ENCODE measurements at regions not wholly inside any gene's neighbourhood (a gene's known extent, or its start where the extent isn't known, plus 50 kb on each side); places are given as distances from the start of the nearest gene placed in this dataset.
"Not testable (repeated sequence)": the region's sequence is repeated elsewhere in the genome, so short reads cannot be mapped to it uniquely, and the experiment has no call there.

DNA sequence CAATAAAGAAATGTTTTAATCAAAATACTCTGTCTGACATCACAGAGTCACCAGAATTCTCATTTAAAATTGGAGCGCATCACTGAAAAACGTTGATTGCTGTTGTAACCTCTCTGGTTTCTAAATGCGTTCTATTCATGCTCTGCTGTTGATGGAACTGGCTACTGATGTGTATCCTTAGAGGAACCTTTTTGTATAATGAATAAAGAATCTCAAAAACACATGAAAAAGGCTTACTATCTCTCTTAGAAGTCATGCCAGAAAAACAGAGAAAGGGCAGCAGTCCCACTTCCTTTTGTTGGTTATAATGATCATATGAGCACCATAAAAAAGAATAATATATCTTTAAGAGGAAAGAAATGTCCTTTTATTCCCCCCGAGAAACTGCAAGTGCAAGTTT lies 615.5 kb downstream of the TLE1 start:
- DNase-seq (ENCODE audit: low read depth) = no peak

DNA sequence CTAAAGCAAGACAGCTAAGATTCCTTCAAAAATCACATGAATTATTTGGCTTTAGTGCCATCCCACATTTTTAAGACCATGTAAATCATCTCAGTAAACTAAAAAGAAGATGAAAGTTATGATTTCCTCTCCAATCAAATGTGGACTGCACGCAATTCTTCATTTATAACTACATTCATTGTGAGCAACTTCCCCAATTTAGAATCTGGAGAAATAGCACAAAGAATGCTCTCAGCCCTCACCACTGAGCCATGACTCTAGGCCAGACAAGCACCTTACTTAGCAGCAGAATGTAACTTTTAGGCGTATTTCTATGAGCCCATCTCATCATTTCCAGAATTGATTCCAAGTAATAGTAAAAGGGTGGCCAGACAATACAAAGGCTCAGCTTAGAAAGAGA lies 616.6 kb downstream of the TLE1 start:
- DNase-seq (ENCODE audit: low read depth) = no peak

DNA sequence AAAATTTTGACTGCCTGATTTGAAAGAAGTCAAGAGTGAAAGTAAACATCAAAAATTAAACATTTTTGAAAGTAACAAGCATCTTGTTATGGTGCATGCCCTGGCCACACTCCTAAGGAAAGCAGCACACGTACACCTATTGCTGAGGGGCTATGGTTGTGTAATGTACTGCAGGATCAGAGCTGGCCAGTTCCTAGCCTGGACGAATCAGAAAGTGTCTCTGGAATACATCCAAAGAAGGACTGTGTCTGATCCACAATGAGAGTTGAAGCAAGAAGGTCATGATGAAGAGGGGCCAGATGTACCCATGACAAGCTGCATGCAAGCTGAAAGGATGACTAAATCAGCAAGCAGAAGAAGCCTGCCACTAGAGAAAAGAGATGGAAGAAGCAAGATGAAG lies 618.2 kb downstream of the TLE1 start:
- no peak for DNase-seq (ENCODE audit: low read depth)

DNA sequence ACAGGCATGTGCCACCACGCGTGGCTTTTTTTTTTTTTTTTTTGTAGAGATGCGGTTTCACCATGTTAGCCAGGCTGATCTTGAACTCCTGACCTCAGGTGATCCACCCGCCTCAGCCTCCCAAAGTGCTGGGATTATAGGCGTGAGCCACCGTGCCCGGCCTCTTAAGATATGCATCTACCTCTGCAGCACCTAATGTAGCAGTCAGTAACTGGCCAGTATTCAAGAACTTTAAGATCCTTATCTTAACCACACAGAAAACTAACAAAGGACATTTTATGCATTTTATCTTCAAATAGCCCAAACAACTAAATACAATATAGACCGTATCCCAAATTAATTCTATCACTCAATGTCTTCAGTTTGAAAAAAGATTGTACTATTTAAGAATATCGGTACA lies 618.7 kb downstream of the TLE1 start:
- no peak for DNase-seq (ENCODE audit: low read depth)

DNA sequence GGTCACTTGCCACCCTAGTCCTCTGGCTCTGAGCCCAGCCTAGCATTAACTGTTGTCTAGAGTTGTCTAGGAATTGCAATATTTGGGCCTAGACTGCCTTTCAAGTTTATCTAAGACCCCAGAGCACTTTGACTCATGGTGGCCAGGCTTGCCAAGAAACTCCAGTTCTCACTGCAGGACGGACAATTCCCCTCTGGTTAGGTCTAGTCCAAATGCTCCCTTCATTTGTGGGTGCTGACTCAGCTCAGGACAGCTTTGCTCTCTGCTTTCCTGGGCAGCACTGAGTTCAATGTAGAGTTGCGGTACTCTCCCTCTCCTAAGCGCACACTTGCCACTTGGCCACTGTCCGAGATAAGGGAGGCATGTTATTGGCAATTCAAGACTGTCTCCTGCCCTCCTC lies 619.4 kb downstream of the TLE1 start:
- DNase-seq (ENCODE audit: low read depth) = no peak

DNA sequence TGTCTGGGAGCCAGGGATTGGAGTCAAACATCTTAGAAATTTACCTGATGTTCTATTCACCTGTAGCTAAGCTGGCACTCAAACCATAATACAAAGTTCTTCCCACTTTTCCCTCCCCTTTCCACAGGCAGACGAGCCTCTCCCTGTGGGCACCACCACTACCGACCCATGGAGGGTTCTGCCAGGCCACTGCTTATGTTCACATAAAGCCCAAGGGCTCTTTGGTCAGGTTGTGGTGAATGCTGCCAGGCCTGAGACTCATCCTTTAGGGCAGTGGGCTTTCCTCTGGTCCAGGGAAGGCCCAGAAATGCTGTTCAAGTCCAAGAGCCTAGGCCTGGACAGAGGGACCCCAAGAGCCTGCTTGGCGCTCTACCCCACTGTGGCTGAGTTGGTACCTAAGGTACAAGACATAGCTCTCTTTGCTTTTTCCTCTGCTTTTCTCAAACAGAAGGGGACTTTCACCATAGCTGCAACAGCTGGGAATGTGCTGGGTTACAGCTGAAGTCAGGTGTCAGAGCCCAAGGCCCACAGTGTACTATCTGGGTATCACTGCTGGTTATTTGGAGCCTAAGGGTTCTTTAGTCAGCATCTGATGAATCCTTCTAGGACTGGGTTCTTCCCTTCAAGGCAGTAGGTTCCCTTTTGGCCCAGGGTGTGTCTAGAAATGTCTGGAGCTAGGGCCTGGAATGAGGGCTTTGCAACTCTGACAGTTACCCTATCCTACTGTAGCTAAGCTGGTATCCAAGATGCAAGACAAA lies 620.1 kb downstream of the TLE1 start:
- DNase-seq (ENCODE audit: low read depth) = no peak

DNA sequence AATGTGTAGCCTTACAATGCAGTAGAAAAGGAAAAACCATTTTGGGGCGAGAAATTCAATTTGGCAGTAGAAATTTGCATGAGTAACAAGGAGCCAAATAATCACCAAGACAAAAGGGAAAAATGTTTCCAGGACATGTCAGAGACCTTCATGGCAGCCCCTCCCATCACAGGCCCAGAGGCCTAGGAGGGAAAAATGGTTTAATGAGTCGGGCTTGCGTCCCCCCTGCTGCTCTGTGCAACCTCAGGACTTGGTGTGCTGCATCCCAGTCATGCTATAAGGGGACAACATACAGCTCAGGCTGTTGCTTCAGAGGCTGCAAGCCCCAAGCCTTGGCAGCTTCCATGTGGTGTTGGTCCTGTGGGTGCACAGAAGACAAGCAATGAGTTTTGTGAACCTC lies 626.4 kb downstream of the TLE1 start:
- not testable (repeated sequence) for DNase-seq (ENCODE audit: low read depth)

DNA sequence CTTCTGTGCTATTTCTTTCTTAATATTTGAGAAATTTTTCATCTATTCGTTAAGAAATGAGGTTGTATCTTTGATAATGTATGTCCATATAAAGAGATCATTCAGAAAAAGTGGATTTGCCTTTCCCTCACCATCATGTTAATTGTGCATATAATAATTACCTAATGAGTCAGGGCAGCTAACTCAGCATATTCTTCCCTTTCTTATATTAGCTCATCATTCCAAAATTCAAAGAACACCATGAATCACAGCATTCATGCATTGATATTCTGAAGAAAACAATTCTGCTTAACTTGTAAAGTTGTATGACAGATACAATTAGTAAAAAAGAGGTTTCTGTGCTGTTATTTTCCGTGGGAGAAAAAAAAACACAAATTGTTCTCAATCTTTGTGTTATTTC lies 630.6 kb downstream of the TLE1 start:
- DNase-seq (ENCODE audit: low read depth) = no peak

DNA sequence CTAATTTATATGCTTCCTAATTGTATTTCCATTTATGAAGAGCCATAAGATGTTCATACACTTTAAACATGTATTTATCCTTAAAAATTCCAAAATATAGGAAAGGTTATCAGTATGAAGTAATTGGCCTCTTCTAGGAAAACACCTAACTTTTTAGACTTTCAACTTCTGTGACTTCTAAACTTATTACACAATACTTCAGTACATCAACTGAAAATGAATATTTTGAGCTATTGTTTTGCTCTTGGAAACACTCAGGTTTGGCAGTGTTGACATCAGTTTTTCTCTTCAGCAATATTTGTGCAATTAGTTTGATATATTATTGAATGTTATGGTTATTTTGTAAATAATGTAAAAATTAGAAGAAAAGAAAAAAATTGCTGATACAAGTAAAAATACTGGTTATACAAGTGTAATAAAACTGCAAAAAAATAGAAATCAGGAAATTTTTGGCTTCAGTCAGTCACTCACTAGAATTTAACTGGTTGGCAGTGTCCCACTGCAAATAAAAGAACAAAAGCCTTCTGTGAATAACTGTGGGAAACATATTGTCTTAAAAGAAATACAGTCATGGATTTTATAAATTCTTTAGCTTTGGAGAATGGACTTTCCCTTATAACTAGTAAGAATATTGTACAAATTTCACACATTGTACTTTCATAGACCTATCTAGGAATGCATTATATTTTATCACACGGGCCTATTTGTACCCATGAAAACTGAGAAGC lies 635.9 kb downstream of the TLE1 start:
- DNase-seq (ENCODE audit: low read depth) = no peak

DNA sequence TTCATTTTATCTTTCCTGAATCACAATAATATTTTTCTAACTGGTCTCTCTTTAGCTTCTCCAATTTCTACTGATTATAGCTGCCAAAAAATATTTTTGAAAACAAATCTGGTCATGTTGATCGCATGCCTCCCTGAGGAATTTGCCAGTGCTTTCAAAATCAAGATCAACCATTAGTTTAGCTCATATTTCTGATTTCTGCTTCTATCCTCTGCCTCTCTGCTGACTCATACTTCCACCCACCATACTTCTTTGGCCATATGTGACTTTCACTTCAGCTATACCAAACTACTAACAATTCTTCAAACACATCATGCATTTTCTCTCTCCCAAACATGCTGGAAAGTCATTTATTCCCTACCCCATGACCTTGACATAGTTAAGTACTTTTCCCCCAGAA lies 636.5 kb downstream of the TLE1 start:
- no peak for DNase-seq (ENCODE audit: low read depth)

DNA sequence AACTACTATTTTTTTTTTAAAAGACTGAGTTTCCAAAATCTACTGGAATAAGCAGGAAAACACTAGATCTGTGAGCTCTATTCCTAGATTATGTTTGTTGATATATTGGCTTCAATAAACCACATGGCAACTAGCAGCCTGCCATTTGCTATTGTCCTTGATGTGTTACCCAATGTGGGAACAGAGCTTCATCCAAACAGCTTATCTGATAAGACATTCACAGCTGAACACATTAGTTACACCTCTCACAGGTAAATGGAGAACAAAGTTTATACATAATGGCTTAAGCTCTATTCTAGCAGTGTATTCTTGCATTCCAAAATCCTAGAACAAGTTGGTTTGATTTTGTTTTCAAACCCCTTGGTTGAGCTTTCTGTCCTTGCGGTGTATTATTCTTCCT lies 642.1 kb downstream of the TLE1 start:
- DNase-seq (ENCODE audit: low read depth) = no peak

DNA sequence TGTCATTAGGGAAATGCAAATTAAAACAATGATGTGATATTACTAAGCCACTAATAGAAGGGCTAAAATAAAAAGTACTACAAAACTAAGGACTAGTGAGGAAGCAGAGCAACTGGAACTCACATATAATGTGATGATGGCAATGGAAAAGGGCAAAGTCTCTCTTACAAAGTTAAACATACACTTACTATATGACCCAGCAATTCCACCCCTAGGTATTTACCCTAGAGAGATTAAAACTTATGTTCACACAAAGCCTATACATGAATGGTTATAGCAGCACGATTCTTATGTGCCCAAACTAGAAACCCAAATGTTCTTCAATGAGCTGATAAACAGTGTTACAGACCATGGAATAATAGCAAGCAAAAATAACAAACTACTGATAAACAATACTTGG lies 643.7 kb downstream of the TLE1 start:
- no peak for DNase-seq (ENCODE audit: low read depth)

DNA sequence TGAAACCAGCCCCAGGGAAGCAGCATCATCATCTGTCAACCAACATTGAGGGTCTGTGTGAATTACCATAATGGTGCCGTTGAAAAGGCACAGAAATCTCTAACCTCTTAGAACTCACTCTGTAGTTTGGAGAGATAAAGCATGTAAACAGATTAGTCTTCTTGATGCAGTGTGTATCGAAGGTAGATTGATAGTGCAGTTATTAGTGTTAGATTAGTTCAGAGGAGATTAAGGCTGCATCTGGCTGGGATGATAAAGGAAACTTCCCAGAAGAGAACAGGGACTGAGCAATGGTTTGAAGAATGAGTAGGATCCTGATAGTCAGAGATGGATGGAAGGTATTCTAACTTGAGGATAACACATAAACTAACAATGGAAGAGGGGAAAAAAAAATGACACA lies 651.5 kb downstream of the TLE1 start:
- DNase-seq (ENCODE audit: low read depth) = no peak

DNA sequence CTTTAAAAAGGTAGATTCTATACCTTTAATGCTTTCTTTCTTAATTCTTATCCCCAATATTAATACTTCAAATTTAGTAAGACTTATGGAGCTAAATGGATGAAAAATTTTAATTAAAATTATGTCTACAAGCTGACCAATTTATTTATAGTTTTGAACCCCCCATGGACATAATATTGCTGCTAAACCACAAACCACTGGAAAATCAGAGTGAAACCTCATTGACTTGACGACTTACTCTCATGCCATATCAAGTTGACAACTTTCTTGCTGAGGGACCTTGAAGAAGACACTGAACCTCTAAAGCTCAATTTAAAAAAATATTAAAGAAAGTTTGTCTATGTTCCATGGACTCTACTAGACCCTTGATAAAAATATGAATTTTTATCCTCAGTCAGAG lies 653.7 kb downstream of the TLE1 start:
- no peak for DNase-seq (ENCODE audit: low read depth)

DNA sequence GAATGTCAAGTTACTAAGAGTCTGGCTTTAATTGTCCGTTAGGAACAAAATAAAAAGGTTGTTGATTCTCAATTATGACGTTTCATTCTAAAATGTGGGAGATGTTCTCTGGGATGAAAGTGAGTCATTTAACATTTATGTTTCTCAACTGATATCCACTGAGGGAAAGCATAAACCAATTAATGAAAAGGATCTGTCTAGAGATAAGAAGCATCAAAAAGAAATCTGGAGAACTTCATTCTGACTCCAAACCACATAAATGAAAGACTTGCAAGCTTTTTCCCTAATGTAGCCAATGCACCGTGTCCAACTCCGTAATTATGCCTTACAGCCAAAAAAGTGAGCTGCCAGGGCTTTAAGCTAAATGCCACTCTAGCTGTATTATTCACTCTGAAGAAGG lies 654.2 kb downstream of the TLE1 start:
- DNase-seq (ENCODE audit: low read depth) = no peak

DNA sequence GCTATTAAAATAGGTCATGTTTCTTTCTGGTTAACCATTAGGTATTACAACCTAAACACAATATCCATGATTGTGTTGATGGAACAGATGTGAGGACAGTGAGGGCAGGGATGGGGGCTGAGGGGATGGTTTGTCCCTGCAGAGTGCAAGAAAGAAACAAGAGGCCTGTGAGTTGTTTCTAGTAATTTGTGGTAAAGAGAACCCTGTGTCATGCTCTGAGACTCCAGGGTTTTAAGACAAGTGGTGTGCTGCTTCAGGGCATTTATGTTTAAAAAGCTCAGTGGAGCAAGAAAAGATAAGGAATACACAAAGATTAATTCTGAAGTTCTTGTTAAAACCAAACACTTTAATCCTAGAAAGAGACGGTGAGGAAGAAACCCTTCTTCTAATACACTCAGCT lies 656.5 kb downstream of the TLE1 start:
- DNase-seq (ENCODE audit: low read depth) = no peak

DNA sequence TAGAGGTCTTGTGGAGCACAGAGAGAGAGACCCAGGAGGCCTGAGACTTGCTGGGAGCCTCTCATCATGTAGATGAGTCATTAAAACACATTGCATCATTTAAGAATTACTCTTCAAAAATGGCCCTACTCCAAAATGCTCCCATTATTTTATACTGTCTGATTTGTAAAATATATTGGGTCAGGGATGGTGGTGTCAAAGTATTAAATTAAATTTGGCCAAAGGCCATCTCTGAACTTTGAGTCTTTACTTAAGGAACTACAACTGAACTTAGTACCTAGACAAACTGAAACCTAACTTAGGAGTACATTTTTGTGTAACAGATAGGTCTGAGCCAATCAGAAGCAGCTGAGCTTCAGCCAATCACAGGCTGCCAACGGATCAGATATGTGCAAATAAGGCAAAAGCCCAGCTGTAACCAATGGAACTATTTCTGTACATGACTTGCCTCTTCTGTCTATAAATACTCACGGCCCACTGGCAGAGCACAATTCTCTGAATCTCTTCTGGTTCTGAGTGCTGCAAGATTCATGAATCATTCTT lies 657.2 kb downstream of the TLE1 start:
- no peak for DNase-seq (ENCODE audit: low read depth)

DNA sequence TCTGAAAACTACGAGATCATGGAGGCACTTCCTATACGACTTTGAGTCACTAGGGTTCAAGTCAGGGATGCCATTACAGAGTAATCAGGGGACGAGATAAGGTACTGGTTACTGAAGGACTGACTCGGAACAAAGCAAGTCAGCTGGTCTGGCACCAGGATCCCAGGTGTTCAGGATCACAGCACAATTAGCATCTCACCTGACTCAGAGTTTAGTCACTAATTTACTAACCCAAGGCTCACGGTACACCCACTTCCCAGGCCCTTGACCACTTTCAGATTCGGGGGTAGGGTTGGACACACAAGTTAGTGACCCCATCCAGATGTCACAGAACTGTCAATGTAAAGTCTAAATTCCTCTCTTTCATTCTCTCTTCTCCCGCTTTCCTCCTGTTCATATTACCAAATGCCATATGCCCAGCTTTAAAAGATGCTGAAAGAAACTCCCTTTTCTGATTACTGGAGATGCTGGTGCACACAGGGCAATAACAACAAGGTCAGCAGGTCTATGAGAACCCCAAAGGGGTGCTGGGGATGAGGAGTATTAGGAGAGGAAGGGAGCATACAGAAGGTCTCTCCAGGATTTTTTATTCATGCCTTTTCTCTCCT lies 657.8 kb downstream of the TLE1 start:
- no peak for DNase-seq (ENCODE audit: low read depth)

DNA sequence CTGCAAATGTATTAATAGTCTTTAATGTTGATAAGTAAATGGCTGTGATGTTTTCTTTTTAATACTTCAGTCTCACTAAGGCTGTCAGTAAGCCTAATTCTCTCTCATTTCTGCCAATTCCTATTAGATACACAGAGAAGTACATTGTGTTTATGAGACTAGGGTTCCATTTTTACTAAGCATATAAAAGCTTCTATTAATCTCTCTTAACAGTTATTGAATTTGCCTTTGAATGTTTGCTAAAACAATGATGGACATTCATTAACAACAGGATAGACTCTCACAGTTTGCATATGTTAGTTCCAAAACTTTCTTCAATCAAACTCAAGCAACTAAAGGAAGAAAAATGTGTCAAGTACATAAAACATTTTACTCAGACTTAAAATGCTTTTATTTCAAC lies 659.3 kb downstream of the TLE1 start:
- no peak for DNase-seq (ENCODE audit: low read depth)

DNA sequence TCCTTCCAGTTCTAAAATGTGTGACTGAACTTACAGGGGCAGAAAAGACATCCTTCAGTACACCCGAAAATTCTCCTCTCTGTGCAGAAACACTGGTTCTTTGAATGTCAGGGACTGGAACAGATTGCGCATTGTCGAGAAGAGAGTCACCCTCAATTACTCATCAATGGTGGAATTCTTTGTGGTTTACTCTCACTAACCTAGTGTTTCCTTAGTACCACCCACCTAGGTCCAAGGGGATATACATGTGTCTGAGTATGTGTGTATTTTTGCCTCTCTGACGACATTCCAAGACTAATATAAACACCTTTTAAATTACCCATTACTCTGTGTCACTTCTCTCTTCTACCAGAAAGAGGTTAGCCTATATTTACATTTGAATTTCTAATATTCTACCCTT lies 660.8 kb downstream of the TLE1 start:
- DNase-seq (ENCODE audit: low read depth) = no peak

DNA sequence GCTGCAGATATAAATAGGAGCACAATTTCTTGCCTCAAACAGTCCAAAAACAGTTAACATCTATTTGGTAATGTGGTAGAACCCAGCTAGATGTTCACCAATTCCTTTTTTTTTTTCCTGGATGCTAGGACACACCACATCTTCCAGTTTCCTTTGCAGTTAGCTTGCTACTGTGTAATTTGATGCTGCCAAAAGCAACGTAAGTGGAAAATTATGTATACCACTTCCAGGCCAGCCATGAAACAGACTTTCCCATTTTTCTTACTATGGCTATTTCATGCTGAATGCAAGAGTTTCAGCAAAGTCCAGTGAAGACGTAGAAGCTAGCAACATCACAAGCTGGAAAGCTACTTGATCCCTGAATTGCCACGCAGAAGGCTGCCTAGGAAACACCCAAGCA lies 667.2 kb downstream of the TLE1 start:
- DNase-seq (ENCODE audit: low read depth) = no peak

DNA sequence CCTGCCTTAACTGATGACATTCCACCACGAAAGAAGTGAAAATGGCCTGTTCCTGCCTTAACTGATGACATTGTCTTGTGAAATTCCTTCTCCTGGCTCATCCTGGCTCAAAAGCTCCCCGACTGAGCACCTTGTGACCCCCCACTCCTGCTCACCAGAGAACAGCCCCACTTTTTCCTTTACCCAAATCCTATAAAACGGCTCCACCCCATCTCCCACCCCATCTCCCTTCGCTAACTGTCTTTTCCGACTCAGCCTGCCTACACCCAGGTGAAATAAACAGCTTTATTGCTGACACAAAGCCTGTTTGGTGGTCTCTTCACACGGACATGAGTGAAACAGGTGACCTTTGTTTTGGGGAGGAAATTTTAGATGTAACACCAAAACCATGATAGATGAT lies 674.4 kb downstream of the TLE1 start:
- not testable (repeated sequence) for DNase-seq (ENCODE audit: low read depth)

DNA sequence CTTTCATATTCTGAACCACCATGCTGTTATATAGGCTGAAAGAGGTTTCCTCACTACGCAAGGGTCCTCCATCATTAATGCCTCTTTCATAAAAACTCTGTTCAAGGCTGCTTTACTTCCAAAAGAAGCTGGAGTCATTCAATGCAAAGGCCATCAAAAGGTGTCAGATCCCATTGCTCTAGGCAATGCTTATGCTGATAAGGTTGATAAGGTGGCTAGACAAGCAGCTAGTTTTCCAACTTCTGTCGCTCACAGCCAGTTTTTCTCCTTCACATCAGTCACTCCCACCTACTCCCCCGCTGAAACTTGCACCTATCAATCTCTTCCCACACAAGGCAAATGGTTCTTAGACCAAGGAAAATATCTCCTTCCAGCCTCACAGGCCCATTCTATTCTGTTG lies 676.2 kb downstream of the TLE1 start:
- not testable (repeated sequence) for DNase-seq (ENCODE audit: low read depth)
